NCI-H128 (cell line): ENCODE measurements at regions not wholly inside any gene's neighbourhood (a gene's known extent, or its start where the extent isn't known, plus 50 kb on each side); places are given as distances from the start of the nearest gene placed in this dataset.

ENCODE experiments used
- DNase-seq: peaks from one replicate; lab custom pipeline; 2025; ENCODE audit not compliant: unreplicated experiment; lab: John Stamatoyannopoulos, UW

DNA sequence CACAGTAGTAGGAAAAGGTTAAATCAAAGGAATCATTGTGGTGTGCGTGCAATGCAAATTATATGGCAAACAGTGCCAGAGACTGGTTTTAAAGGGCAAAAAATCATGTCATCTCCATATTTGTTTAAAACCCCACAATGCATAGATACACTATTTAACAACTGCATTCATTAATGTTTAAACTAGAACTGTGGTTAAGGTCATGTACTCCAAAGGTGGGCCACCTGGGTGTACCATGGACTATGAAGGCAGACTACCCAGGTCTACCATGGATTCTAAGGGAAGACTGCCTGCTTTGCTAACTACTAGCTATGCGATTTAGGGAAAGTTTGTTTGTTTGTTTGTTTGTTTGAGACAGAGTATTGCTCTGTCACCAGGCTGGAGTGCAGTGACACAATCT, 356.3 kb downstream of the ZEB2 start:
- DNase-seq = no peak

- no peak for DNase-seq
Measured at GRCh38 chr2:144162652-144163051, 357.3 kb downstream of the ZEB2 start.

DNA sequence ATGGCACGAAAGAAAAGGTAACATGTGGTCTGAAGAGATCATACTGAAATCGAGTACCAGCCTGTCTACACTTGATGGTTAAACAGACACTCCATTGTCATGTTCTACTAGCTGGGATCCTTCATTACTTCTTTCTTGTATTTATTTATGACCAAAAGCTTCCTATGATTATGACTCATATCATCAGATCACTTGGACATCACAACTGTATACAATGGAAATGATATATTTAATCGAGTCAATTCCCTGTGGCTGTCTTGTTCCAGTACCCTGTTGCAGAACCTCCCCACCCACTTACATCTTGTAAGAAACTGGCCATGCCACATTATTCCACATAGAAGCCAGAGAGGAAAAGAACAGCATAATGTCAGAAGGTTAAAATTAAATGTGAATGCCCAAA, 358.9 kb downstream of the ZEB2 start:
- DNase-seq = no peak

DNA sequence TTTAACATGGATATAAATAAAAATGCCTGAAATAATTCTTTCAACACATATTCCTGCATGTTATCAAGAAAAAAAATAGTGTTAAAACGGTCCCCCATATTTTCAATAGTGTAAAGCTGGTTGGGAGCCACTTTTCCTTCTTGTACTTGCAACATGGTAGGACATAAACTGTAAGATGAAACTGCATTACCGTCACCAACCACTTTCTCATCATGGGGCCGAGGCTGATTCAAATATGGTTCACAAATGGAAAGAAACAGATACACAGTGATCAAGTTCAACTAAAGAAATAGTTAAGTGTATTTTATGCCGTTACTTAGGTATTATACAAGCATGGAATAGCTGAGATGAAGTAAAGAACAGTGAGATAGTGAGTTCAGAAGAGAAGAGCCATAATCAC, 360.7 kb downstream of the ZEB2 start:
- no peak for DNase-seq

- DNase-seq = no peak
Measured at GRCh38 chr2:144158096-144158495, 361.8 kb downstream of the ZEB2 start.

GRCh38 chr2:144156736-144157640, 362.9 kb downstream of the ZEB2 start:
- DNase-seq = no peak

DNA sequence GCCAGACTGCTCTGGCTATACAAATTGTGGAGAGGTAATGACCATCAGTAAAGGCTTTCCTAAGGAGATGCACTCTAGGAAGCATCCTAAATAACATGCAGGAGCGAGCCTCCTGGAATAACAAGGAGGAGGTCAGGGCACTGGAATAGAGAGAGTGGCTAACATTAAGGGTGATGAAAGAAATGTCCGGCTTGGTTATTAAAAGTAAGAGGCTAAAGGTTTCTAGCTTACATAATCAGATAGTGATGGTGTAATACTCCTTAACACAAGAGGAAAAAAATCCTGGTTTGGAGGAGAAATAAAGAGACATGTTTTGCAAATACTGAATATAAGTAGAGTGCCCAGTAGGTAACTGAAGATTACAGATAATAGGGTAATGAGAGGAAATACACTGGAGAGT, 365.7 kb downstream of the ZEB2 start:
- no peak for DNase-seq

DNA sequence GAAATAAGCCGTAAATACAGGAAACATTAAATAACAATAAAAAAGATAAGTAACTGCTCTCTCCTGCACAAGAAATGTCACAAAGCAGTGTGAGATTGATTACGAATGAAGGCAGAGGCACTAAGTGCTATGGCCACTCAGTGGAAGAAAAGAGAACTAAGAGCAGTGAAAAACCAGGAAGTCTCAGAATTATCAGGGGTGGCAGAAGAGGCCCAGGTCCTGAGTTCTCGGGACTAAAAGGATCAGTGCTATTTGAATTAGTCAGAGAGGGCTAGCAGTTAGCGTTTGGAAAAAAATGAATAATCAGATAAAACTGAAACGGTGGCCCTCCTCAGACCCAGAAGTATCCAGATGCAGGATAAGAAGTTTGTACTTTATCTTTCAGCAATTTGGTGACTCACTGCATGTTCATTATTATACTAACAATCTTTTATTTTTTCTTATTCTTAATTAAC, 367.1 kb downstream of the ZEB2 start:
- DNase-seq = no peak

GRCh38 chr2:144151851-144152250, 368.1 kb downstream of the ZEB2 start:
- no peak for DNase-seq

- DNase-seq = no peak
Measured at GRCh38 chr2:144151405-144151804, 368.5 kb downstream of the ZEB2 start.

DNA sequence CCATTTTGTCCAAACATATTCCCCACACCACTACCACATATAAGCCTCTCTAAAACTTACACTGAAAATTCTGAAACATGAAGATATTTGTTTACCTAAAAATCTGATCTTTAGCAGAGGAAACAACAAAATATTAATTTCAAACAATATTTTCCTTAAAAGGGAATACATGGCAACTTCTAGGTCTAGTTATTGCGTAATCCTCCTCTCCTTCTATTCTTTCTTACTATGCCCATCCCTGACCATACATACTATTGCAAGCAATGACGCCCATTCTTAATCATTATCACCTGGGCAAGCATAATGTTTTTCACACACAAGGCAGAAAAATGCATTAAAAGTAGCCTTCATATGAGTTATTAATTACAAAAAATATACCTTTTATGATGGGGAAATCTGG, 372.6 kb downstream of the ZEB2 start:
- no peak for DNase-seq

GRCh38 chr2:144146876-144147275, 373.0 kb downstream of the ZEB2 start:
- no peak for DNase-seq

- DNase-seq = no peak
Measured at GRCh38 chr2:144146076-144146475, 373.8 kb downstream of the ZEB2 start.

DNA sequence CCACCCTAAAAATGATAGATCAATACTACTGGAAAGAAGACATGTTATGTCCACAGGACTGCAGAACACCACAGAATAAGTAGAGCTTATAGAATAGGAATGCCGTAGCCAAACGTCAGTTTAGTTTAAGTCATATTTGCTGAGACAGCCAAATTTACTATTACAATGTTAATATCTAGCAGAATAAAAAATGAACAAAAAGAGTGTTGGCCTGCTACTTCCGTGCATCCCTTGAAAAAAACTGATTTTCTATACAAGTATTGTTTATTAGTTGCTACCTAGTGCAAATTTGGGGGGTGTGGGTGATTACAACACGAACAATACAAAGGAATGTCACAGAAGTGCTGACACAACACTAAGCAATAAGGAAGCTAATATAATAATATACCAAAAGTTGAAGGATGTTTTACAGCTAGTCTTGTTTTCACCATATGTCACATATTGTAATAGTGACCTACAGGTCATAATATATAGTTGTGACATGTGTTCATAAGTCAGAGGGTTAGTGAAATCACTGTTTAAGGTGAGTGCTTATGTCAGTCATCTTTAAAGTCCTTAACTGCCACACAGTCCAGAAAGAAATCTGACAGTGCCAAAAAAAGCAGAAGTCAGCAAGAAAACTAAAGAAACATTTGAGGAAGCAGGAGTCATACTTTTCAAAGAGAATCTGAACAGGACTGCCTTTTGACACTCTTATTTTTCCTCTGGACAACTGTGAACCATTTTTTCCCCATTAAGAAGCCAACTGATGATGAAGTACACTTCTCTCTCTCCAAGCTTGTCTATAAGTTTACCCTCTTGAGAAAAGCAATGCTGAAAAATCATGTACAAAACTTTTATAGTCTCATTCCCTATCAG, 376.4 kb downstream of the ZEB2 start:
- DNase-seq = no peak

DNA sequence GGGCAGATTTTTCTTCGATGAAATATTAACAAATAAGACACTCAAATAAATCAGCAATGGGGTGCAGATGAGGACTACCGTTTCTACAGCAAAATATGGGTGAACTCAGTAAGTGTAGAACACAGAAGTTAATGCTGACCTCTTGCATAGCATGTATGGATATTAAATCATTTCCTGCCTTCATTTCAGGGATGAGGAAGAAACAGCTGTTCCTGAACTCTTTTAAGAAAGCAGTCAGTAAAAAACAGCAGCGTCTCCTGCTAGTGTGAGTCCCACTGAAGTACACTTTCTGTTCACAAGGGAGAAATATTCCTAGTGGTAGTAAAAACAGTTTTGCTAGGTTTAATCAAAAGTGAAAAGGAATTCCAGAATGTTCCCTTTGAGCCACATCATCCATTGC, 379.0 kb downstream of the ZEB2 start:
- no peak for DNase-seq

DNA sequence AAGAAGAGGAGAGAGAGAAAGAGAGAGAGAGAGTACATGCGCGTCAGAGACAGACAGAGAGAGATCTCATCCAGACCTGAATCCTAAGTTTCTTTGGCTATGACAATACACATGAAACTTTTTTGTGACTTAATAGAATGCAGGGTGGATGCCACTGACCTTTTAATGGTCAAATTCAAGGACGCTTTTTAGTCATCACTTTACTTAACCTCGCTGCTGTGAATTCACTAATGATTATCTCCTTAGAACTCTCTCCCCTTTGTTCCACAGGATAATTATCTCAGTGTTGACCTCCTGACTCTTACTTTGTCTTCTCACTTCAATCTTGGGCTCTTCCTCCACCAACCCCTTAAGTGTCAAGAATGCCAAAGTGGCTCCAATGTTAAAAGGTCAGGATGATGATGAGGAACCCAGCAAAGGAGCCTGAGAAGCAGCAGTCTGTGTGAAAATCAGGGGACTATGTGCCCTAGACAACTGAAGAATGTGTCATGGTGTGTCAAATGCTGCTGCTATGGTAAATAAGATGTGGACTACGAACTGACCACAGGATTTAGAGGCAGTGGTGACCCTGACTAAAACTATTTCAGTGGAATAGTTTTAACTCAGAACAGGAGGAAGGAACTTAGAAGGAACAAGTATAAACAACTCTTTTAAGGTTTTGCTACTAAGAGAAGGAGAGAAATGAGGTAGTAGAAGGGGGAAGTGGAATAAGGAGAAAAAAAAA, 382.1 kb downstream of the ZEB2 start:
- no peak for DNase-seq

GRCh38 chr2:144137272-144137671, 382.6 kb downstream of the ZEB2 start:
- DNase-seq = no peak

- DNase-seq = no peak
Measured at GRCh38 chr2:144136297-144137010, 383.5 kb downstream of the ZEB2 start.

DNA sequence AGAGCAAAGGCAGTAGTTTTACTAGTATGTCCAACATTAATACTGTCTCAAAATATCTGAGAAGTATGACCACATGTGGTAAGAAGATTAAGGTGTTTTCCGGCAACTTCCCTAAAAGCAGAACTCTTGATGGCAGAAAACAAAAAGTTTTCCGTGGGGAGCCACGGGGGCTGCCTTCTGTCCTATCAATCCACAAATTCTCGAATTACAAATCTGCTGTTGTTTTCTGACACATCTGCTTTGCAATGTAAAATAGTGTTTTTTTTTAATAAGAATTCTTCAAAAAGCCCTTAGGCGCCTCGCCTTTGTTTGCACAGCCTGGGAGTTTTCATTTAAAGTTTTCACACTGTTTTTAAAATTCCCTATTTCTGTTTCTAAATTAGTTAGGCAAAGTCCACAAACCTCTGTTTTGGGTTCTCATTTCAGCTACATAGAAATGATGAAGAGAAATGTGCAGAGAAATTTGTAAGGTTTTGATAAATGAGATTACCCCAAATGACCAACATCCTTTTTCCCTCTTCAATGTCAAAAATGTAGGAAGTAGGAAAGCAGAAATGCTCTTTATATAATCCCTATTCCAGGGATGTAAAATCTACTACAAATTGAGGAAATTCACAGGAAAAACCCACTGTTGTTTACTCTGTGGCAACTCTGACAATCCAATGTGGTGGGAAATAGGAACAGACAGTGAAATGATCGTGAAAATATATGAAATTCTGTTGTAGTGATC, 385.8 kb downstream of the ZEB2 start:
- DNase-seq = no peak

DNA sequence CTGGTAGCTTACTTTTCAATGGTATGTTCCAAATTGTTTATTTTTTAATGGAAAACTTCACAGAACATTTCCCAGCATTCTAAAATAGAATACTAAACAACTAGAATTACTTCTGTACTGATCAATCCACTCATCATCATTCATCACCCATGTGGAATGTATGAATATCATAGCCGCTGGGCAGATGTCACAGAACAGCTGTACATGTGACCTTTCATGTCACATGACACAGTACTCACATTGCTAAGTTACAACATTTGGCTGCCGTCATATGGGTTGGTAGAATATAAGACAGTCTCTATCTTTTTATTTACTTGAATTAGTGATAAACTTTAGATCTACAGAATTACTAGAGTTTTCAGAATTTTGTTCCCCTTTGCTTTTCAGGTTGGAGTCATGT, 387.6 kb downstream of the ZEB2 start:
- DNase-seq = no peak
